HG03280 (cell line): ENCODE measurements at regions not wholly inside any gene's neighbourhood (a gene's known extent, or its start where the extent isn't known, plus 50 kb on each side); places are given as distances from the start of the nearest gene placed in this dataset.
"Not testable (repeated sequence)": the region's sequence is repeated elsewhere in the genome, so short reads cannot be mapped to it uniquely, and the experiment has no call there.

Experiments used
- ATAC-seq: cut with Tn5 transposase; IDR thresholded peaks from one replicate; pipeline ENCODE4 v1.9.1; 2021; ENCODE audit warnings: mild to moderate bottlenecking, moderate library complexity; ENCODE audit not compliant: unreplicated experiment

GRCh38 chr6:167558246-167559177 is 233.6 kb downstream of the TTLL2 start:
- ATAC-seq = no peak

- no peak for ATAC-seq
These were observed 235.0 kb downstream of the TTLL2 start for GRCh38 chr6:167559675-167560479.

- no peak for ATAC-seq
These were observed 236.0 kb downstream of the TTLL2 start for GRCh38 chr6:167560673-167561569.

GRCh38 chr6:167562862-167563261 is 238.0 kb downstream of the TTLL2 start:
- not testable (repeated sequence) for ATAC-seq

GRCh38 chr6:167564416-167565250 is 239.7 kb downstream of the TTLL2 start:
- no peak for ATAC-seq

- ATAC-seq = no peak
These were observed 240.5 kb downstream of the TTLL2 start for GRCh38 chr6:167565388-167565787.

- no peak for ATAC-seq
These were observed 241.2 kb downstream of the TTLL2 start for GRCh38 chr6:167565884-167566599.

- no peak for ATAC-seq
These were observed 241.8 kb downstream of the TTLL2 start for GRCh38 chr6:167566711-167567141.

- ATAC-seq = no peak
These were observed 242.5 kb downstream of the TTLL2 start for GRCh38 chr6:167567142-167568033.

- no peak for ATAC-seq
These were observed 243.6 kb downstream of the TTLL2 start for GRCh38 chr6:167568407-167569024.

GRCh38 chr6:167569041-167569805 is 244.3 kb downstream of the TTLL2 start:
- ATAC-seq = no peak

GRCh38 chr6:167569879-167570278 is 245.0 kb downstream of the TTLL2 start:
- ATAC-seq = no peak

GRCh38 chr6:167570460-167571400 is 245.8 kb downstream of the TTLL2 start:
- ATAC-seq = no peak

- ATAC-seq = no peak
These were observed 246.7 kb downstream of the TTLL2 start for GRCh38 chr6:167571550-167571949.

- ATAC-seq = no peak
These were observed 247.2 kb downstream of the TTLL2 start for GRCh38 chr6:167572106-167572505.

- no peak for ATAC-seq
These were observed 248.0 kb downstream of the TTLL2 start for GRCh38 chr6:167572841-167573271.
